OCI-LY1 (cell line): ENCODE measurements at regions not wholly inside any gene's neighbourhood (a gene's known extent, or its start where the extent isn't known, plus 50 kb on each side); places are given as distances from the start of the nearest gene placed in this dataset.

Source experiments
- EZH2 ChIP-seq: fragments of 200-600 bp; sonication (generic), shearing (Covaris generic); IDR thresholded peaks from 2 replicates; pipeline ENCODE4 v1.8.0; 2017; ENCODE audit warnings: borderline replicate concordance, mixed run types, mild to moderate bottlenecking, antibody characterized with exemption, low read length, moderate library complexity, mixed read lengths
- TF ChIP-seq, protein P1 (sequence below): fragments of 200-600 bp; sonication (generic), shearing (Covaris generic); IDR thresholded peaks from 2 replicates; pipeline ENCODE4 v1.5.1; 2017; ENCODE audit warnings: mild to moderate bottlenecking, antibody characterized with exemption, low read length, moderate library complexity, mixed read lengths

- TF ChIP-seq, protein P1, sequence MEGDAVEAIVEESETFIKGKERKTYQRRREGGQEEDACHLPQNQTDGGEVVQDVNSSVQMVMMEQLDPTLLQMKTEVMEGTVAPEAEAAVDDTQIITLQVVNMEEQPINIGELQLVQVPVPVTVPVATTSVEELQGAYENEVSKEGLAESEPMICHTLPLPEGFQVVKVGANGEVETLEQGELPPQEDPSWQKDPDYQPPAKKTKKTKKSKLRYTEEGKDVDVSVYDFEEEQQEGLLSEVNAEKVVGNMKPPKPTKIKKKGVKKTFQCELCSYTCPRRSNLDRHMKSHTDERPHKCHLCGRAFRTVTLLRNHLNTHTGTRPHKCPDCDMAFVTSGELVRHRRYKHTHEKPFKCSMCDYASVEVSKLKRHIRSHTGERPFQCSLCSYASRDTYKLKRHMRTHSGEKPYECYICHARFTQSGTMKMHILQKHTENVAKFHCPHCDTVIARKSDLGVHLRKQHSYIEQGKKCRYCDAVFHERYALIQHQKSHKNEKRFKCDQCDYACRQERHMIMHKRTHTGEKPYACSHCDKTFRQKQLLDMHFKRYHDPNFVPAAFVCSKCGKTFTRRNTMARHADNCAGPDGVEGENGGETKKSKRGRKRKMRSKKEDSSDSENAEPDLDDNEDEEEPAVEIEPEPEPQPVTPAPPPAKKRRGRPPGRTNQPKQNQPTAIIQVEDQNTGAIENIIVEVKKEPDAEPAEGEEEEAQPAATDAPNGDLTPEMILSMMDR = no peak
- no peak for TF ChIP-seq EZH2
These were observed 105.8 kb upstream of the RAB4A start for GRCh38 chr1:229164836-229165735.
